Tibial nerve (tissue), 4 donors: ENCODE measurements at regions not wholly inside any gene's neighbourhood (a gene's known extent, or its start where the extent isn't known, plus 50 kb on each side); places are given as distances from the start of the nearest gene placed in this dataset.

Experiments
- EP300 ChIP-seq, 2 donors: sonication (generic); formaldehyde crosslinking; IDR thresholded peaks; one replicate each; pipeline ENCODE4 v1.6.1; 2017; ENCODE audit warnings: antibody characterized with exemption in 2 of 2, mild to moderate bottlenecking in 1 of 2
- POLR2A ChIP-seq, 2 donors: fragments of 450-650 bp; IDR thresholded peaks; one replicate each; pipeline ENCODE4 v1.6.1; 2017; ENCODE audit warnings: antibody characterized with exemption in 2 of 2, mild to moderate bottlenecking in 2 of 2, moderate library complexity in 2 of 2
- TF ChIP-seq, protein P1 (sequence below), 5 experiments: fragments of 200-600 bp in 3 of 5; fragments of 450-650 bp in 2 of 5; sonication (generic) in 3 of 5; IDR thresholded peaks; one replicate each; pipeline ENCODE4 v1.5.1; 2016 to 2019; ENCODE audit warnings: antibody characterized with exemption in 5 of 5, mild to moderate bottlenecking in 3 of 5, moderate library complexity in 2 of 5

GRCh38 chr12:86670986-86671385 is 414.8 kb upstream of the MGAT4C start:
- no peak for TF ChIP-seq POLR2A (IDR thresholded peaks at IDR 0.05)
- TF ChIP-seq, protein P1, sequence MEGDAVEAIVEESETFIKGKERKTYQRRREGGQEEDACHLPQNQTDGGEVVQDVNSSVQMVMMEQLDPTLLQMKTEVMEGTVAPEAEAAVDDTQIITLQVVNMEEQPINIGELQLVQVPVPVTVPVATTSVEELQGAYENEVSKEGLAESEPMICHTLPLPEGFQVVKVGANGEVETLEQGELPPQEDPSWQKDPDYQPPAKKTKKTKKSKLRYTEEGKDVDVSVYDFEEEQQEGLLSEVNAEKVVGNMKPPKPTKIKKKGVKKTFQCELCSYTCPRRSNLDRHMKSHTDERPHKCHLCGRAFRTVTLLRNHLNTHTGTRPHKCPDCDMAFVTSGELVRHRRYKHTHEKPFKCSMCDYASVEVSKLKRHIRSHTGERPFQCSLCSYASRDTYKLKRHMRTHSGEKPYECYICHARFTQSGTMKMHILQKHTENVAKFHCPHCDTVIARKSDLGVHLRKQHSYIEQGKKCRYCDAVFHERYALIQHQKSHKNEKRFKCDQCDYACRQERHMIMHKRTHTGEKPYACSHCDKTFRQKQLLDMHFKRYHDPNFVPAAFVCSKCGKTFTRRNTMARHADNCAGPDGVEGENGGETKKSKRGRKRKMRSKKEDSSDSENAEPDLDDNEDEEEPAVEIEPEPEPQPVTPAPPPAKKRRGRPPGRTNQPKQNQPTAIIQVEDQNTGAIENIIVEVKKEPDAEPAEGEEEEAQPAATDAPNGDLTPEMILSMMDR (IDR thresholded peaks at IDR 0.05): no peak
- TF ChIP-seq EP300 (IDR thresholded peaks at IDR 0.05): no peak
